ENCODE measurements at regions not wholly inside any gene's neighbourhood (a gene's known extent, or its start where the extent isn't known, plus 50 kb on each side); places are given as distances from the start of the nearest gene placed in this dataset.

GRCh38 chr2:240368781-240369331 is 66.6 kb upstream of the GPC1 start:
- TF ChIP-seq, protein P1, sequence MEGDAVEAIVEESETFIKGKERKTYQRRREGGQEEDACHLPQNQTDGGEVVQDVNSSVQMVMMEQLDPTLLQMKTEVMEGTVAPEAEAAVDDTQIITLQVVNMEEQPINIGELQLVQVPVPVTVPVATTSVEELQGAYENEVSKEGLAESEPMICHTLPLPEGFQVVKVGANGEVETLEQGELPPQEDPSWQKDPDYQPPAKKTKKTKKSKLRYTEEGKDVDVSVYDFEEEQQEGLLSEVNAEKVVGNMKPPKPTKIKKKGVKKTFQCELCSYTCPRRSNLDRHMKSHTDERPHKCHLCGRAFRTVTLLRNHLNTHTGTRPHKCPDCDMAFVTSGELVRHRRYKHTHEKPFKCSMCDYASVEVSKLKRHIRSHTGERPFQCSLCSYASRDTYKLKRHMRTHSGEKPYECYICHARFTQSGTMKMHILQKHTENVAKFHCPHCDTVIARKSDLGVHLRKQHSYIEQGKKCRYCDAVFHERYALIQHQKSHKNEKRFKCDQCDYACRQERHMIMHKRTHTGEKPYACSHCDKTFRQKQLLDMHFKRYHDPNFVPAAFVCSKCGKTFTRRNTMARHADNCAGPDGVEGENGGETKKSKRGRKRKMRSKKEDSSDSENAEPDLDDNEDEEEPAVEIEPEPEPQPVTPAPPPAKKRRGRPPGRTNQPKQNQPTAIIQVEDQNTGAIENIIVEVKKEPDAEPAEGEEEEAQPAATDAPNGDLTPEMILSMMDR (IDR thresholded peaks at IDR 0.05; ENCODE audit: borderline replicate concordance, extremely low read depth, low read length, poor library complexity, severe bottlenecking), result no peak
- TF ChIP-seq EZH2 (IDR thresholded peaks at IDR 0.05; ENCODE audit: borderline replicate concordance, low read depth, low read length, severe bottlenecking), result no peak
